LNCAP (cell line): ENCODE measurements at regions not wholly inside any gene's neighbourhood (a gene's known extent, or its start where the extent isn't known, plus 50 kb on each side); places are given as distances from the start of the nearest gene placed in this dataset.

Source experiments
- TF ChIP-seq, protein P1 (sequence below): fragments of 450-650 bp; IDR thresholded peaks from 2 replicates; pipeline ENCODE4 v1.5.1; 2017; ENCODE audit warnings: mild to moderate bottlenecking

DNA sequence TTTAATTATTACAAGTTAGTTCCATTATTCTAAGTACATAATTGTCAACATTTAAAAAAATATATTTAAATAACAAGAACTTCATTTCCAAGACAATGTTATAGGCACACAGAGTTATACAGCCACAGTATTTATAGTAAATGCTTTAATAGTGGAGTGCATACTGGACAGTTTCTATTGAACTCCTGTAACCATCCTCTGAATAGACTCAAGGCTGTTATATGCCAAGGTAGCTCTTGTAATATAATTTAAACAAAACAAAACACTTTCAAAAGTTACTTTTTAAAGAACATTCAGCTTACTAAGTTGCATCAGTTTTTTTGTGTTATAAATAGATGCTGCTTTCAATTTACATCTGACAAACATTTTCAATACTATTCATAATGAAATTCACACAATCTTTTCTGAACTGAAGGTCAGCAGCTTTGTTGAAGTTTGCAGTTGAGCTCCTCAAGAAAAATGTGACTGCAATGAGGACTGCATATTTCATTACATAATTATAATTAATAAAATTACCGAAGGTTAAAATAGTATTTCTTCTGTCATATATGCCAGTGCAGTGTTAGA is 549.9 kb upstream of the CYLC2 start:
- TF ChIP-seq, protein P1, sequence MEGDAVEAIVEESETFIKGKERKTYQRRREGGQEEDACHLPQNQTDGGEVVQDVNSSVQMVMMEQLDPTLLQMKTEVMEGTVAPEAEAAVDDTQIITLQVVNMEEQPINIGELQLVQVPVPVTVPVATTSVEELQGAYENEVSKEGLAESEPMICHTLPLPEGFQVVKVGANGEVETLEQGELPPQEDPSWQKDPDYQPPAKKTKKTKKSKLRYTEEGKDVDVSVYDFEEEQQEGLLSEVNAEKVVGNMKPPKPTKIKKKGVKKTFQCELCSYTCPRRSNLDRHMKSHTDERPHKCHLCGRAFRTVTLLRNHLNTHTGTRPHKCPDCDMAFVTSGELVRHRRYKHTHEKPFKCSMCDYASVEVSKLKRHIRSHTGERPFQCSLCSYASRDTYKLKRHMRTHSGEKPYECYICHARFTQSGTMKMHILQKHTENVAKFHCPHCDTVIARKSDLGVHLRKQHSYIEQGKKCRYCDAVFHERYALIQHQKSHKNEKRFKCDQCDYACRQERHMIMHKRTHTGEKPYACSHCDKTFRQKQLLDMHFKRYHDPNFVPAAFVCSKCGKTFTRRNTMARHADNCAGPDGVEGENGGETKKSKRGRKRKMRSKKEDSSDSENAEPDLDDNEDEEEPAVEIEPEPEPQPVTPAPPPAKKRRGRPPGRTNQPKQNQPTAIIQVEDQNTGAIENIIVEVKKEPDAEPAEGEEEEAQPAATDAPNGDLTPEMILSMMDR: no peak

- TF ChIP-seq, protein P1: no peak
Observed at GRCh38 chr9:102439583-102439982, 555.5 kb upstream of the CYLC2 start.

DNA sequence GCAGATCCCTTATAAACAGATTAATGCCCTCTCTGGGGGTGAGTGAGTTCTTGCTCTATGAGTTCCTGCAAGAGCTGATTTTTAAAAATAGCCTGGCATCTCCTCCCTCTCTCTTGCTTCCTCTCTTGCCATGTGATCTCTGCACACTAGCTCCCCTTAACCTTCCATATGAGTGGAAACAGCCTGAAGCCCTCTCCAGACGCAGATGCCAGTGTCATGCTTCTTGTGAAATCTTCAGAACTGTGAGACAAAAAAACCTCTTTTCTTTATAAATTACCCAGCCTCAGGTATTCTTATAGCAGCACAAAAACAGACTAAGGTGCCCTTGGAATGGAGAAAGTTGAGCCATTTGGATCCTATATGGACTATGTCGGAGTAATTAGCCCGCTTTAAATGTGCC is 559.7 kb upstream of the CYLC2 start:
- TF ChIP-seq, protein P1: no peak

GRCh38 chr9:102434545-102434944 is 560.6 kb upstream of the CYLC2 start:
- TF ChIP-seq, protein P1: no peak

- TF ChIP-seq, protein P1: peak; percentile 42
Observed at GRCh38 chr9:102428305-102428704, 566.8 kb upstream of the CYLC2 start.

GRCh38 chr9:102405218-102405867 is 589.8 kb upstream of the CYLC2 start:
- TF ChIP-seq, protein P1: no peak

DNA sequence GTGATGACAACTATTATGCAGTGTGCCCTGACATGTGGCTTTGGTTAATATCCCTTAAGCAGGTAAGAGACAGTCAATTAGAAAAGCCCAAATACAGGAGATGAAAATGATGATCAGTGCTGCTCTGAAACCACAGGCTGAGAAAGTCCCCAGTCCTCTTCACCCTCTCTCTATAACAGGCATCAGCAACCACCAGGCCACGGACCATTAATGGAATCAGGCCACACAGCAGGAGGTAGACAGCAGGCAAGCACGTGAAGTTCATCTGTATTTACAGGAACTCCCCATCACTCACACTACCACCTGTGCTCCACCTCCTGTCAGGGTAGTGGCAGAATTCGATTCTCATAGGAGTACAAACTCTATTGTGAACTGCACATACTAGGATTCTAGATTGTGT is 591.6 kb upstream of the CYLC2 start:
- TF ChIP-seq, protein P1: no peak
